ENCODE measurements at regions not wholly inside any gene's neighbourhood (a gene's known extent, or its start where the extent isn't known, plus 50 kb on each side); places are given as distances from the start of the nearest gene placed in this dataset.

GRCh38 chr7:113715981-113716856 is 202.6 kb downstream of the PPP1R3A start:
- Mint-ChIP-seq H3K9me3 (no peaks in the 10 kb centered on the region), H3K27ac (no peak overlapping the region), H3K4me1 (ENCODE audit: low read depth) (no peaks in the 10 kb centered on the region), H3K36me3 (ENCODE audit: low read depth) (no peaks in the 10 kb centered on the region), H3K27me3 (no peaks in the 10 kb centered on the region), H3K4me3 (no peak overlapping the region)
- intact Hi-C loops (cut with micrococcal nuclease): no loop called here

GRCh38 chr7:113715262-113715661 is 203.5 kb downstream of the PPP1R3A start:
- intact Hi-C loops (cut with micrococcal nuclease): no loop called here
- Mint-ChIP-seq H3K27ac (no peak overlapping the region), H3K27me3 (no peaks in the 10 kb centered on the region), H3K9me3 (no peaks in the 10 kb centered on the region), H3K36me3 (ENCODE audit: low read depth) (no peaks in the 10 kb centered on the region), H3K4me1 (ENCODE audit: low read depth) (no peaks in the 10 kb centered on the region), H3K4me3 (no peak overlapping the region)

- Mint-ChIP-seq H3K36me3 (ENCODE audit: low read depth) (no peaks in the 10 kb centered on the region), H3K4me1 (ENCODE audit: low read depth) (no peaks in the 10 kb centered on the region), H3K27ac (no peak overlapping the region), H3K4me3 (no peak overlapping the region), H3K9me3 (no peaks in the 10 kb centered on the region), H3K27me3 (no peaks in the 10 kb centered on the region)
- intact Hi-C loops (cut with micrococcal nuclease): no loop called here
Measured at GRCh38 chr7:113710310-113711096, 208.3 kb downstream of the PPP1R3A start.

GRCh38 chr7:113705439-113705838 is 213.4 kb downstream of the PPP1R3A start:
- Mint-ChIP-seq H3K4me3 (no peak overlapping the region), H3K9me3 (no peaks in the 10 kb centered on the region), H3K36me3 (ENCODE audit: low read depth) (no peaks in the 10 kb centered on the region), H3K4me1 (ENCODE audit: low read depth) (no peaks in the 10 kb centered on the region), H3K27ac (no peak overlapping the region), H3K27me3 (no peaks in the 10 kb centered on the region)
- intact Hi-C loops (cut with micrococcal nuclease): no loop called here

GRCh38 chr7:113698556-113699220 is 220.1 kb downstream of the PPP1R3A start:
- H3K27ac Mint-ChIP-seq: no peak overlapping the region
- no peaks in the 10 kb centered on the region for H3K4me1 Mint-ChIP-seq (ENCODE audit: low read depth)
- no peak overlapping the region for H3K4me3 Mint-ChIP-seq
- intact Hi-C loops (cut with micrococcal nuclease): loop anchor here (5.0 kb wide), 1 partner anchor 1146 kb away; no protein-coding TSS in a partner anchor
- no peaks in the 10 kb centered on the region for H3K9me3 Mint-ChIP-seq
- no peaks in the 10 kb centered on the region for H3K27me3 Mint-ChIP-seq
- no peaks in the 10 kb centered on the region for H3K36me3 Mint-ChIP-seq (ENCODE audit: low read depth)

- intact Hi-C loops (cut with micrococcal nuclease): no loop called here
- no peaks in the 10 kb centered on the region for H3K27me3 Mint-ChIP-seq
- H3K4me3 Mint-ChIP-seq: no peak overlapping the region
- no peaks in the 10 kb centered on the region for H3K36me3 Mint-ChIP-seq (ENCODE audit: low read depth)
- no peak overlapping the region for H3K27ac Mint-ChIP-seq
- H3K4me1 Mint-ChIP-seq (ENCODE audit: low read depth): no peaks in the 10 kb centered on the region
- H3K9me3 Mint-ChIP-seq: no peaks in the 10 kb centered on the region
Measured at GRCh38 chr7:113694149-113694548, 224.7 kb downstream of the PPP1R3A start.

- intact Hi-C loops (cut with micrococcal nuclease): no loop called here
- H3K4me3 Mint-ChIP-seq: no peak overlapping the region
- no peak overlapping the region for H3K27ac Mint-ChIP-seq
- H3K9me3 Mint-ChIP-seq: peaks cover 22% of the 10 kb centered on the region
- H3K27me3 Mint-ChIP-seq: no peaks in the 10 kb centered on the region
- H3K36me3 Mint-ChIP-seq (ENCODE audit: low read depth): no peaks in the 10 kb centered on the region
- no peaks in the 10 kb centered on the region for H3K4me1 Mint-ChIP-seq (ENCODE audit: low read depth)
Measured at GRCh38 chr7:113684165-113684564, 234.6 kb downstream of the PPP1R3A start.

- H3K27me3 Mint-ChIP-seq: no peaks in the 10 kb centered on the region
- H3K27ac Mint-ChIP-seq: no peak overlapping the region
- no peaks in the 10 kb centered on the region for H3K4me1 Mint-ChIP-seq (ENCODE audit: low read depth)
- intact Hi-C loops (cut with micrococcal nuclease): no loop called here
- peaks cover 17% of the 10 kb centered on the region for H3K9me3 Mint-ChIP-seq
- H3K36me3 Mint-ChIP-seq (ENCODE audit: low read depth): no peaks in the 10 kb centered on the region
- H3K4me3 Mint-ChIP-seq: no peak overlapping the region
Measured at GRCh38 chr7:113677811-113678210, 241.0 kb downstream of the PPP1R3A start.

GRCh38 chr7:113664867-113665266 is 253.9 kb downstream of the PPP1R3A start:
- Mint-ChIP-seq H3K4me3 (no peak overlapping the region), H3K9me3 (peaks cover 16% of the 10 kb centered on the region), H3K27me3 (no peaks in the 10 kb centered on the region), H3K36me3 (ENCODE audit: low read depth) (no peaks in the 10 kb centered on the region), H3K27ac (no peak overlapping the region), H3K4me1 (ENCODE audit: low read depth) (no peaks in the 10 kb centered on the region)
- intact Hi-C loops (cut with micrococcal nuclease): no loop called here

- no peaks in the 10 kb centered on the region for H3K9me3 Mint-ChIP-seq
- H3K4me3 Mint-ChIP-seq: no peak overlapping the region
- intact Hi-C loops (cut with micrococcal nuclease): no loop called here
- no peak overlapping the region for H3K27ac Mint-ChIP-seq
- no peaks in the 10 kb centered on the region for H3K36me3 Mint-ChIP-seq (ENCODE audit: low read depth)
- H3K27me3 Mint-ChIP-seq: no peaks in the 10 kb centered on the region
- H3K4me1 Mint-ChIP-seq (ENCODE audit: low read depth): no peaks in the 10 kb centered on the region
Measured at GRCh38 chr7:113659416-113659815, 259.4 kb downstream of the PPP1R3A start.

GRCh38 chr7:113657603-113658002 is 261.2 kb downstream of the PPP1R3A start:
- Mint-ChIP-seq H3K27ac (no peak overlapping the region), H3K9me3 (no peaks in the 10 kb centered on the region), H3K36me3 (ENCODE audit: low read depth) (no peaks in the 10 kb centered on the region), H3K4me1 (ENCODE audit: low read depth) (no peaks in the 10 kb centered on the region), H3K27me3 (no peaks in the 10 kb centered on the region), H3K4me3 (no peak overlapping the region)
- intact Hi-C loops (cut with micrococcal nuclease): no loop called here

- no peaks in the 10 kb centered on the region for H3K4me1 Mint-ChIP-seq (ENCODE audit: low read depth)
- no peak overlapping the region for H3K27ac Mint-ChIP-seq
- no peaks in the 10 kb centered on the region for H3K36me3 Mint-ChIP-seq (ENCODE audit: low read depth)
- intact Hi-C loops (cut with micrococcal nuclease): no loop called here
- H3K27me3 Mint-ChIP-seq: no peaks in the 10 kb centered on the region
- no peak overlapping the region for H3K4me3 Mint-ChIP-seq
- no peaks in the 10 kb centered on the region for H3K9me3 Mint-ChIP-seq
Measured at GRCh38 chr7:113652501-113652900, 266.3 kb downstream of the PPP1R3A start.

GRCh38 chr7:113649556-113649955 is 269.3 kb downstream of the PPP1R3A start:
- Mint-ChIP-seq H3K9me3 (peaks cover 4% of the 10 kb centered on the region), H3K4me1 (ENCODE audit: low read depth) (no peaks in the 10 kb centered on the region), H3K36me3 (ENCODE audit: low read depth) (no peaks in the 10 kb centered on the region), H3K27ac (no peak overlapping the region), H3K27me3 (no peaks in the 10 kb centered on the region), H3K4me3 (no peak overlapping the region)
- intact Hi-C loops (cut with micrococcal nuclease): no loop called here

GRCh38 chr7:113639221-113639620 is 279.6 kb downstream of the PPP1R3A start:
- Mint-ChIP-seq H3K27ac (no peak overlapping the region), H3K4me3 (no peak overlapping the region)

More at GRCh38 chr7:113639221-113639620, 279.6 kb downstream of the PPP1R3A start:
- intact Hi-C loops (cut with micrococcal nuclease): no loop called here
- no peaks in the 10 kb centered on the region for H3K4me1 Mint-ChIP-seq (ENCODE audit: low read depth)
- no peaks in the 10 kb centered on the region for H3K27me3 Mint-ChIP-seq
- no peaks in the 10 kb centered on the region for H3K36me3 Mint-ChIP-seq (ENCODE audit: low read depth)
- H3K9me3 Mint-ChIP-seq: peaks cover 14% of the 10 kb centered on the region

All from dendritic cell treated with granulocyte-macrophage colony-stimulating factor and Interleukin-4, amounts not matched to agents 40 ng/mL and 50 ng/mL, for 4 days (primary cell).